Body of pancreas (tissue), 4 donors: ENCODE measurements at regions not wholly inside any gene's neighbourhood (a gene's known extent, or its start where the extent isn't known, plus 50 kb on each side); places are given as distances from the start of the nearest gene placed in this dataset.

Experiments used
- CTCF ChIP-seq, 7 experiments: fragments of 450-650 bp in 4 of 7; fragments of 200-600 bp in 3 of 7; sonication (generic) in 3 of 7; IDR thresholded peaks; one replicate each; pipeline ENCODE4 v1.5.1; 2016 to 2019; ENCODE audit warnings: antibody characterized with exemption in 7 of 7
- POLR2A ChIP-seq, 3 donors: fragments of 450-650 bp; IDR thresholded peaks; one replicate each; pipeline ENCODE4 v1.6.1; 2016; ENCODE audit warnings: antibody characterized with exemption in 3 of 3, mild to moderate bottlenecking in 2 of 3

DNA sequence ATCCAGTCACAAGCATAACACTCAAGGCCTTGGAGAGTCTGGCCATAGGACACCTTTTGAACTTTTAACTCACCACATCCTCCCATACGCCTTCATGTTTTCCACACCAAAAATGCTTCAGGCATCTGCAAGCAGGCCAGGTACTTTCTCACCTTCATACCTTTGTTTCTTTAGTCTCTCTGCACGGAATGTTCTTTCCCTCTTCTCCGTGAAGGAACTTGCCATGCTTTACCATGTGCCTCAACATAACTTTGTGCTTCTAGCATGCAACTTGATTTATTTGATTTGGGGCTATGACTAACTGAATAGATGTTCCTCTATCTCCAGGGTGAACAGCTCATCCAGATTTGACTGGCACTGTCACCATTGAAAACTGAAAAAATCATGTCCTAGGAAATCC lies 141.7 kb upstream of the ACVR2A start:
- no peak for TF ChIP-seq CTCF (IDR thresholded peaks at IDR 0.05)
- TF ChIP-seq POLR2A (IDR thresholded peaks at IDR 0.05), result no peak
